Hematopoietic multipotent progenitor cell treated with erythropoietin and hydrocortisone succinate and interleukin-3 and kit ligand, for 15 days (in vitro differentiated cells): ENCODE measurements at regions not wholly inside any gene's neighbourhood (a gene's known extent, or its start where the extent isn't known, plus 50 kb on each side); places are given as distances from the start of the nearest gene placed in this dataset.
"Not testable (repeated sequence)": the region's sequence is repeated elsewhere in the genome, so short reads cannot be mapped to it uniquely, and the experiment has no call there.

ENCODE experiments used
- DNase-seq: peaks from one replicate; pipeline ENCODE4 v3.0.0-alpha.2; 2015; ENCODE audit warnings: low spot score

DNA sequence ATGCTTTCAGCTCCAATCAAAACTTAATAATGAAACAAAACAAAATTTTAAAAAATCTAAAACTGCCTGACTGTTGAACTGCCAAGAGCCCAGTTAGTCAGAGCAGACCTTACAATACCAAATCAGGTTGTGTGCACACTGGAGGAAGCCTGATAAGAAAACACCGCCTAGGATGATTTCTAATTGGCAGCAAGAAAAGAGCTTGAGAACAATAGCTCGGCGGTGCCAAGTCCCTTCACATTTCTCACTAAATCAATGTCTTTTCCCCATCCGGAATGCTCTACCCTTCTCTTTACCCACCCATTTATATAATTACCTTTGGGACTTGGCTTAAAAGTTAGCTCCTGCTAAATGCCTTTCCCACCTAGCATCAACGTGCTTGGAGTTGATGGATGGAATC lies 256.7 kb downstream of the C12orf75 start:
- no peak for DNase-seq

- no peak for DNase-seq
Observed at GRCh38 chr12:105588106-105588505, 257.6 kb downstream of the C12orf75 start.

GRCh38 chr12:105590571-105590970 lies 260.1 kb downstream of the C12orf75 start:
- DNase-seq, result no peak

- no peak for DNase-seq
Observed at GRCh38 chr12:105595440-105595839, 264.9 kb downstream of the C12orf75 start.

DNA sequence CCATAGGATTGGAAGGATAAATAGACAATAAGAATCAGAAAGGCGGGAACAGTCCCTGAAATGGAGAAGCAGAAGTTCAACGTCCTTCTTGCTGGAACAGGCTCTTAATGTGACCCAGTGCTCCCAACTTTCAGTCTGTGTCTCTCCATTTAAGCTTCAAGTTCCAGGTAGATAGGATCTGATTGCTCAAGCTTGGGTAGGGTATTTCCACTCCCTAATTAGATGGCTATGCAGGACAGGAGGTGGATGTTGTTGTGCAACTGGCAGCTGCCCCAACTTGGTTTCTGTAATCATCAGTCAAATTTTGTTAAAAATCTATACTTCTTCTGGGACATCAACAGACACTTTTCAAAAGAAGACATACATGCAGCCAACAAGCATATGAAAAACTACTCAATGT lies 266.2 kb downstream of the C12orf75 start:
- no peak for DNase-seq

DNA sequence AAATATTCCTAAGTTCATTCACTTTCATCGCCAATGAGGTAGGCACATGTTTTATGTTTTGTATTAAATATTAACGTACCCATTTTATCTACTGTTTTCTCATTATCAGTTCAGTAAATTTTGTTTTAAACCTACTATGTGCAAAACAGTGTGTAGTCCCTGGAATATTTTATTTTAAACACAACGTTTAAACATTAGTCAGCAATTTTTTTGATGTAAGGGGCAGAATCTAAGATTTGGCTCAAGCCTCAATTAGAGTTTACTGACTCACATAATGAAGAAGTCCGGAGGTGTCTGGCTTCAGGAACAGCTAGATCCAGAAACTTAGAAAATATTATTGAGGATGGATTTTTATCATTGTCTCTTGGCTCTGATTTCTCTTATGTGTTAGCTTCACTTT lies 267.5 kb downstream of the C12orf75 start:
- DNase-seq, result no peak

DNA sequence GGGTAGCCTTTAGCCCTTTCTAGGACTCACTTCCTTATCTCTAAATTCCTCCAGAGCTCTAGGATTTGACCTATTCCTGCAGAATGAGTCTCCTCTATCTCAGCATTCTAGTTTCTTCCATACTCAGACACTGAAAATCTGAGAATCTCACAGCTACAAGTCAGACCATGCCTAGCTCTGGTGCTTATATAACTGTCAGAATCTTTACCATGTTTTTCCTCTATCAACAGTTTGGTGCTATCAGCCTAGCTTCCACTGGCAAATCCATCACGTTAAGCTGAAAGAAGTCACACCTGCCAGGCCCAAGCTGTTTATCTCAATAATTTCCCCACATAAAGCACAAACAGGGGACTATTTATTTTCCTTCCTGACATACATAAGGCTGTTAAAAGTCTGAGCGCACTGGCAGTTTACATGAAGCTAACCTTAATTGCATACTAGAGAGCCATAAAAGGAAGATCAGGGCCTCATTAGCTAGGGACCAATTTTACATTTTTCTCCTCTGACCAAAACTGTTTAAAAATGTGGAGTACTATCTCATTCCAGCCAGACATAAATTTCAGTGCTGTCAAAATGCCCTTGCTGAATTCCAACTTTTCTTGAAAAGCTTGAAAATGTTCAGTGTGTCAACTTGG lies 270.5 kb downstream of the C12orf75 start:
- DNase-seq, result no peak

DNA sequence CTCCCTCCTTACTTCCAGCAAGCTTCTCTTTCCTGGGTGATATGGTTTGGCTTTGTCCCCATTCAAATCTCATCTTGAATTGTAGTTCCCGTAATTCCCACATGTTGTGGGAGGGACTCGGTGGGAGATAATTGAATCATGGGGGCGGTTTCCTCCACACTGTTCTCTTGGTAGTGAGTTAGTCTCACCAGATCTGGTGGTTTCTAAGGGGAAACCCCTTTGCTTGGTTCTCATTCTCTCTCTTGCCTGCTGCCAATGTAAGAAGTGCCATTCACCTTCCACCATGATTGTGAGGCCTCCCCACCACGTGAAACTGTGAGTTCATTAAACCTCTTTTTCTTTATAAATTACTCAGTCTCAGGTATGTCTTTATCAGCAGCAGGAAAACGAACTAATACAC lies 271.8 kb downstream of the C12orf75 start:
- DNase-seq, result not testable (repeated sequence)

GRCh38 chr12:105604281-105604680 lies 273.8 kb downstream of the C12orf75 start:
- not testable (repeated sequence) for DNase-seq

DNA sequence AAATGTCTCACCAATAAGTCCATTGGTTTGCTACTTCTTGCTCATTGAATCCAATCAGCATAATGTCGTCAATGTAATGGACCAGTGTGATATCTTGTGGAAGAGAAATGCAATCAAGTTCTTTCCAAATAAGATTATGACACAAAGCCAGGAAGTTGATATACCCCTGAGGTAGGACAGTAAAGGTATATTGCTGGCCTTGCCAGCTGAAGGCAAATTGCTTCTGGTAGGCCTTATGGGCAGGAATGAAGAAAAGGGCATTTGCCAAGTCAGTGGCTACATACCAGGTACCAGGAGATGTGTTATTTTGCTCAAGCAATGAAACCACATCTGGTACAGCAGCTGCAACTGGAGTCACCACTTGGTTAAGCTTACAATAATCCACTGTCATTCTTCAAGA lies 276.1 kb downstream of the C12orf75 start:
- DNase-seq, result not testable (repeated sequence)

DNA sequence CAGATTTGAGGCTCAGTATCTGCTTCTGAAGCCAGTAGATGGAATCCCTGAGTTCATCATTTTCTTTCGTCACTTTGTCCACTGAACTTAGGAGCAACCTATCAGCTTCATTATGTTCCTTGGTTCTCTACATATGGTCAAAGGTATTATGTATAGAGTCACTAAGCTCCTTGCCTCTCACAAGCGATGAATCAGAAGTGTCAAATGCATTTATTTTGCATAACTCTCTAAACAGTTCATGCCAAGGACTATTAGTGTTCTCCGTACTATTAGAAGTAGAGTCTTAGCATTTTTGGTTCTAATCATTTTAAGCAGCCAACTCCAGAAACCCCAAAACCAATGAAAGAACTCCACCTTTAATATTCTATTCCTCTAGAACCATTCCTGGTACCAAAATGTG lies 278.5 kb downstream of the C12orf75 start:
- DNase-seq, result not testable (repeated sequence)

- no peak for DNase-seq
Observed at GRCh38 chr12:105610459-105610858, 280.0 kb downstream of the C12orf75 start.

DNA sequence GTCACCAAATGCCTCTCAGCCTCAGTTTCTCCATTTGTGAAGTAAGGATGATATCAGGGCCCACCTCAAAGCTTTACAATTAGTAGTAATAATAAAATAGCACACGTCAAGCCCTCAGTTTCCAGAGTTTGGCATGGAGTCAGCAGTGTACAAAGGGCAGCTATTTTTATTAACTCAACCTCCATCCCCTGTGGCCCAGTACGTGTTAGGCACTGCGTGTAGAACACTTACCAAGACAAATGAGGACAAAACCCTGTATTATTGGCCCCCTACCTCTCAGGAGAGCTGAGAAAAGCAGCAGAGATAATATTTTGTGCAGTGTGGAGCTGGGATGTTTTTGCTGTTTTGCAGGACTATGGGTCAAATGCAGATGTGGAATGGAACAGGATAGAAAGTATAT lies 280.8 kb downstream of the C12orf75 start:
- no peak for DNase-seq

- no peak for DNase-seq
Observed at GRCh38 chr12:105613269-105613668, 282.8 kb downstream of the C12orf75 start.

DNA sequence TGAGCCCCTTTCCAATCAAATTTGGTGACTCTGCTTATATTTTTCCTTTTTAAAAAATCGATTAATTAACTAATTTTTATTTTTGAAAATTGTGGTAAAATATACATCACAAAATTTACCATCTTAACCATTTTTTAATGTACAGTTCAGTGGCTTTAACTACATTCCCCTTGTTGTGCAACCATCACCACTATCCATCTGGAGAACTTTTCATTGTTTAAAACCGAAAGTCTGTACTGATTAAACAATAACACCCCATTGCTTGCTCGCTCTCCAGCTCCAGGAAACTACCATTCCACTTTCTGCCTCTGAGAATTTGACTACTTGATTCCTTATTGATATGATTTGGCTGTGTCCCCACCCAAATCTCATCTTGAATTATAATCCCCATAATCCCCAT lies 283.4 kb downstream of the C12orf75 start:
- no peak for DNase-seq

DNA sequence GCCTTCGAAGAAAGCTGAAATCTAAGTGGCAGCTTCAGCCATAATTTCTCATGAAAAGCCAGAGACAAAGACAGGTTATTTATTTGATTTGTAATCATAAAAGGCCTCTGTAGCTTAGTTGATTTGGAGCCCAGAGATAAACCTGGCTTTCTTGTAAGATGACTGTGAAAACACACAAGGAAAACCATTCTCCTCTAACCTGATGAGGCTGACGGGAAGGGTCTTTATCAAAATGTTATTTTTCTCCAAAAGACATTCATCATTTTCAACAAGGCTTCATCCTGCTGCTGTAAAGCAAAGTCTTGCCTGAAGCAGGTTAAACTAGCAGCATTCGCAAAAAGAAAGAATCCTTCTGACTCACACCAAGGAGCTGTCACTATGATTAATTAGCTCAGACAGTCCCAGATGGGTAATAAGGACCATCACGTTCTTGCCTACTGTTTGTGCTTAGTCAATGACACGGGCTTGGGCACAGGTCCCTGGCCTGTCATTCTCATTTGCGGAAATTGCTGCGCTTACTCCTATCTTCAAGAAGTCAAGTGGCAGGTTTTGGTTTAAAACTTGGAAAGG lies 286.6 kb downstream of the C12orf75 start:
- no peak for DNase-seq

DNA sequence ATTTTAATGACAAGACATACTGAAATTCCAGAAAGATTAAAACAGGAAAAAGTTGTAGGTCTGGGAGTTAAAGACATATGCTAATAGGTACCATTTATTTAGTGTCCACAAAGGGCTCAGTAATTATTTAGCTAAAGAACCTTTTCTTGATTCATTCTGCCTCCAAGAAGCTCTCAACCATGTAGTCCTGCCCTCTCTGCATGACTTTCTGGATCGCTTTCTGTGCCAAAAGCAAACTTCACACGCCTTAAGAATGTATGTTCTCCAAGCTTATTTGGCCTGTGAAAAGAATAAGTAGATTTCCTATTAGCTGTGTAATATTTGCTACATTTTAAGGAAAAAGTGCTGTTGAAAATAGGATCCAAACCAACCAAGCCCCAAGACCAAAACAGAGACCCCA lies 291.7 kb downstream of the C12orf75 start:
- no peak for DNase-seq

DNA sequence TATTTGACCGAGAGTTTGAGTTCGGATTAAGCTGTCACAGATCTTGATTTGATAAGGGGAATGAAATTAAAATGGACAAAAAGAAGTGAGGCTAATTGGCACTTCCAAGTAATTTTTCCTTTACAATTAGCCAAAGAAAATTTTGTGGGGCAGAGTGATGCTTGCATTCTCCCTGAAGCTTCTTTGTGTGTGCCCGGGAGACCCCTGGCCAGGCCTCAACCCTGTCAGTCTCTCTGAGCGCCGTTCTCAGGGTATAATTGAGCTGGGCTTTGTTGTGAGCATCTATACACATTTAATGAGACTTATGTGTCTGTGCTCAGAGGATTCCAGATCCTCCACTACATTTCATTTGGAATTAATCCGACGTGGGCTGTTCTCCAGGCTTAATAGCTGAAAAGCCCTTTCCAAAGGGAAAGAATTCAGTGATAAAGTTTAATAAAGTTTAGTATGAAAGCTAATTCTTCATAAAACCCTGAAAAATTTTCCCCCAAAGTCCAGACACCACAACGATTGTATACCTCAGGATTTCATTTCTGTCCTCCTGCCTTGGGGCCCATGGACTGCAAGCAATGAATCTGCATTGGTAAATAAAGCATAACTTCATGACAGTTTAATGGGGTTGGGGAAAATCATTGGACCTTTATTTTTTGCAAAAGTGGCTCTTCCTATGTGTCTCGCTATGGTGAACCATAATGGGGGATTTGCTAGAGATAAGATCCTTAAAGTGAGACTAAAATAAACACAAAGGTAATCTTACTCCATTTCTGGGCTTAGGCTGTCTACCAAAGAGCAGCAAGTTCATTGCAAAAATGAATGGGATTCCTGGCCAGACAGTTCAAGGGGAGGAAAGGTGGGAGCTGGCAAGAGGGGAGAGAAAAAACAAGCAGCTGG lies 292.6 kb downstream of the C12orf75 start:
- DNase-seq, result no peak

DNA sequence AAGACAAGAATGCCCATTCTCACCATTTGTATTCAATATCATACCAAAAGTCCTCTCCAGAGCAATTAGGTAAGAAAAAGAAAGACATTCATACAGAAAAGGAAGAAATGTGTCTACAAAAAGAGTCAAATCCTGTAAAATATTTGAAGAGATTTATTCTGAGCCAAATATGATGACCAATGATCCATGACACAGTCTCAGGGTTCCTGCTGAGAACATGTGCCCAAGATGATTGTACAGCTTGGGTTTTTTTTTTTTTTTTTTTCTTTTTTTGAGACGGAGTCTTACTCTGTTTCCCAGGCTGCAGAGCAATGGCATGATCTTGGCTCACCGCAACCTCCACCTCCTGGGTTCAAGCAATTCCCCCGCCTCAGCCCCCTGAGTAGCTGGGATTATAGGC lies 296.2 kb downstream of the C12orf75 start:
- DNase-seq, result no peak

- DNase-seq, result no peak
Observed at GRCh38 chr12:105637470-105637869, 307.0 kb downstream of the C12orf75 start.

- no peak for DNase-seq
Observed at GRCh38 chr12:105640761-105641160, 310.3 kb downstream of the C12orf75 start.

DNA sequence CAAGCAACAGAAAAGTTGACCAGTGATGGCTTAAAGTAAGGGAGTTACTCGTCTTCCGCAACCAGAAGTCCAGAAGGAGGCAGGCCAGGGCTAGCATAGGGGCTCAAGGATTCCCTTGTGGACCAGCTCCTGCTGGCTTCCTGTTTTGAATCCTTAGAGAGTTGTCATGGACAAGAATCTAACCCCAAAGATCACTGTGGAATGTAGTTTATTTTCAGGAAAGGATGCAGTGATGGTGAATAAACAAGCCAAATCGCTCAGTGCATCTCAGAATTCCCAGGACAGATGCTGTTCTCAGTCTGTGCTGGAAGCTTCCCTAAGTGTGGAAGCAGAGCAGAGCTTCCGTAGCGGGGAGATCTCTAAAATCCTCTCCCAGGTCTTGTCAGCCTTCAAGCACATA lies 311.3 kb downstream of the C12orf75 start:
- no peak for DNase-seq

- no peak for DNase-seq
Observed at GRCh38 chr12:105644770-105645169, 314.3 kb downstream of the C12orf75 start.
